Choroid plexus epithelial cell (primary cell): ENCODE measurements at regions not wholly inside any gene's neighbourhood (a gene's known extent, or its start where the extent isn't known, plus 50 kb on each side); places are given as distances from the start of the nearest gene placed in this dataset.

Experiments
- DNase-seq: peaks from one replicate; pipeline ENCODE4 v3.0.0-alpha.2; 2010; ENCODE audit warnings: low read depth
- H3K4me3 ChIP-seq: 2 replicates; pipeline ENCODE4 v1.5.1; 2011; ENCODE audit warnings: low read depth, mild to moderate bottlenecking, control low read depth, low read length, moderate library complexity
- CTCF ChIP-seq: conservative IDR thresholded peaks from 2 replicates; pipeline ENCODE4 v1.5.1; 2011; ENCODE audit warnings: low read depth, mild to moderate bottlenecking, control low read depth, inconsistent platforms, low read length, moderate library complexity

- no peak overlapping the region for H3K4me3 ChIP-seq
- DNase-seq, result no peak
- TF ChIP-seq CTCF, result no peak
Measured at GRCh38 chr2:122590524-122590923, 835.1 kb downstream of the TSN start.

- no peak for TF ChIP-seq CTCF
- no peak for DNase-seq
- no peak overlapping the region for H3K4me3 ChIP-seq
Measured at GRCh38 chr2:122595065-122595464, 839.6 kb downstream of the TSN start.

- no peak overlapping the region for H3K4me3 ChIP-seq
- TF ChIP-seq CTCF, result no peak
- no peak for DNase-seq
Measured at GRCh38 chr2:122596598-122596997, 841.1 kb downstream of the TSN start.

DNA sequence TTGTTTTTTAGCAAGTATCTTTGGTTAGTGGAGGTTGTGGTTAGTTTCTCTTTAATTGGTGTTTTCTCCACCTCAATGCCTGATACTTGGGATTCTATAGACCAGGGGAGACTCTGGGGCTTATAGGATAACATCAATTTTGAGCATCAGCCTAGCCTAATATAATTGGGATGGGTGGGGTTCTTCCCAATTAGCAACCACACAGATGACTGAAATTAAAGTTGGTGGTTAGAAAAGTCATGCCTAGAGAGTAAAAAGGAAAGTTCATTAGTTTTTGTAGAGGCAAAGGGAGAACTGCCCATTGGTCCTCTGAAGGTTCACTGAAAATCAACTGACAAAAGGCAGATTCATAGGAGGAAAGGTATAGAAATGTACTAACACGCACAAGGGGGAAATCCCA lies 843.3 kb downstream of the TSN start:
- no peak overlapping the region for H3K4me3 ChIP-seq
- DNase-seq, result no peak
- TF ChIP-seq CTCF, result no peak

DNA sequence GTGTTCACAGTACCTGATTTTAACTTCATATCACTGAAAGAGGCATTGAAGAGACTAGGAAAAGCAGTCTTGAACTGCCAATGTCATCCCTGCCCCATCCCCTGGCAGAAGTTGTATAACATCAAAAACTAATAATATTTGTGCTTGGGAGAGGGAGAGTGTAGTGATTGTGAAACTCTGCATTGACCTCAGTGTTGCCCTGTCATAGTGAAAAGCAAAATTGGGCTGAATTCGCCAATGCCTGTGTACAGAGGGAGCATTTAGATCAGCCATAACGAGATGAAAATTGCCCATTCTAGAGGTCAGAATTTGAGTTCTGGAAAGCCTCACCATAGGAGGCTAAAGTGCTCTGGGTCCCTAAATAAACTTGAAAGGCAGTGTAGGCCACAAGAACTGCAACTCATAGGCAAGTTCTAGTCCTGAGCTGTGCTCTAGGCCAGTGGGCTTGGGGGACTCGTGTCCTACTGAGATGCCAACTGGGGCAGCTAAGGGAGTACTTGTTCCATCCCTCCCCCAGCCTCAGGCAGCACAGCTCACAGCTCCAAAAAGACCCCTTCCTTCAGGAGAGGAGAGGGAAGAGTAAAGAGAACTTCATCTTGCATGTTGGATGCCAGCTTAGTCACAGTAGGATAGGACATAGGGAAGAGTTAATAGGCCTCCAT lies 855.6 kb downstream of the TSN start:
- H3K4me3 ChIP-seq, result no peak overlapping the region
- DNase-seq, result no peak
- TF ChIP-seq CTCF, result no peak

DNA sequence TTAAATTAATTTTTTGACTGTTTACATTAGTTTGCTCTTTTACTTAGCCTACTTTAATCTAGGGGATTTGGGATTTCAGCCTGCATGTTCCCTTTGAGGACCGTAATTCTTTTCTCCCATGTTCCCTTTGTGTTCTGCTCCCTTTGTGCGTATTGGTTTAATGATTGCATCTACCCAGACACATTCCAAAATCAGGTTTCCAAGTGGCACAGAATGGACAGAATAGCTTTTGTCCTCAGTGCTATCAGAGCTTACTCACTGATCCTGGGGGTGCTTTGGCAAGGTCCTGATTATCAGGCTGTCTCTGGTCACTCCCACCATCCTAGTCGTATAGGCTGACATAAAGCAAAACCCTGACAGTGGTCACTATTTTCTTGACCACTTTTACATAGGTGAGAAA lies 867.5 kb downstream of the TSN start:
- DNase-seq, result no peak
- no peak for TF ChIP-seq CTCF
- no peak overlapping the region for H3K4me3 ChIP-seq

- no peak for TF ChIP-seq CTCF
- DNase-seq, result peak; percentile 30
- H3K4me3 ChIP-seq, result no peak overlapping the region
Measured at GRCh38 chr2:122627388-122627787, 871.9 kb downstream of the TSN start.
